Esophagus squamous epithelium (tissue), 5 donors: ENCODE measurements at regions not wholly inside any gene's neighbourhood (a gene's known extent, or its start where the extent isn't known, plus 50 kb on each side); places are given as distances from the start of the nearest gene placed in this dataset.

ENCODE experiments used
- DNase-seq: peaks from one replicate; lab custom pipeline; 2025; lab: John Stamatoyannopoulos, UW
- H3K27ac ChIP-seq, 4 donors: fragments of 200-600 bp; sonication (generic); one replicate each; pipeline ENCODE4 v1.5.1; 2016 to 2019; ENCODE audit warnings: mild to moderate bottlenecking in 1 of 4
- H3K27me3 ChIP-seq, 4 donors: fragments of 200-600 bp; sonication (generic); 1 replicate in 3 of 4; 2 replicates in 1 of 4; pipeline versions ENCODE4 v1.5.1 to v1.6.0; 2017 to 2021; ENCODE audit warnings: antibody characterized with exemption in 1 of 4
- H3K36me3 ChIP-seq, 3 donors: fragments of 200-600 bp; sonication (generic); one replicate each; pipeline ENCODE4 v1.5.1; 2016 to 2019
- H3K4me1 ChIP-seq, 3 donors: fragments of 200-600 bp; sonication (generic); one replicate each; pipeline ENCODE4 v1.5.1; 2017 to 2019
- H3K4me3 ChIP-seq, 4 donors: fragments of 200-600 bp; sonication (generic); 1 replicate in 3 of 4; 2 replicates in 1 of 4; pipeline ENCODE4 v1.5.1; 2016 to 2019; ENCODE audit warnings: mild to moderate bottlenecking in 2 of 4, moderate library complexity in 1 of 4
- H3K9me3 ChIP-seq, 3 donors: fragments of 200-600 bp; sonication (generic); one replicate each; pipeline ENCODE4 v1.5.1; 2016 to 2019
- CTCF ChIP-seq, 6 experiments: fragments of 450-650 bp in 4 of 6; fragments of 200-600 bp in 2 of 6; sonication (generic) in 2 of 6; IDR thresholded peaks; one replicate each; pipeline ENCODE4 v1.5.1; 2016 to 2019; ENCODE audit warnings: antibody characterized with exemption in 6 of 6, mild to moderate bottlenecking in 4 of 6, moderate library complexity in 4 of 6
- POLR2A ChIP-seq, 4 donors: fragments of 450-650 bp; IDR thresholded peaks; one replicate each; pipeline ENCODE4 v1.6.1; 2017; ENCODE audit warnings: antibody characterized with exemption in 4 of 4, mild to moderate bottlenecking in 4 of 4, moderate library complexity in 3 of 4
- WGBS, 2 donors: methylation state at CpG; one replicate each; pipeline ENCODE4 v1.1.5; 2018; 5-methylcytosine and 5-hydroxymethylcytosine counted together
- intact Hi-C: fragments of 100-400 bp; cut with DNase I; formaldehyde crosslinking; loops from one replicate; pipeline ENCODE4 v1.15.0; 2022
- donor health status: DM: yes; HTN: yes; CAD: no.

GRCh38 chr9:103649086-103649485 lies 445.0 kb upstream of the SMC2 start:
- H3K4me3 ChIP-seq: no peak overlapping the region
- H3K9me3 ChIP-seq: no peaks in the 10 kb centered on the region
- no peak for DNase-seq
- H3K36me3 ChIP-seq: no peaks in the 10 kb centered on the region
- no peak for TF ChIP-seq CTCF (IDR thresholded peaks at IDR 0.05)
- TF ChIP-seq POLR2A (IDR thresholded peaks at IDR 0.05): no peak
- H3K27me3 ChIP-seq: no peaks in the 10 kb centered on the region
- H3K4me1 ChIP-seq: no peaks in the 10 kb centered on the region
- intact Hi-C loops: no loop called here
- 56 to 82% methylated on average over 1 of the region's 1 CpG for WGBS, 2 donors
- H3K27ac ChIP-seq: no peak overlapping the region

- H3K4me1 ChIP-seq: no peaks in the 10 kb centered on the region
- H3K4me3 ChIP-seq: no peak overlapping the region
- no peaks in the 10 kb centered on the region for H3K36me3 ChIP-seq
- WGBS, 2 donors: 92 to 94% methylated on average over 3 to 4 of the region's 5 CpGs
- intact Hi-C loops: no loop called here
- H3K9me3 ChIP-seq: peaks cover 0 to 8% (median 6%) of the 10 kb centered on the region in 3 donors
- H3K27ac ChIP-seq: no peak overlapping the region
- no peak for DNase-seq
- TF ChIP-seq CTCF (IDR thresholded peaks at IDR 0.05) (no peak), POLR2A (IDR thresholded peaks at IDR 0.05) (no peak)
- H3K27me3 ChIP-seq: no peaks in the 10 kb centered on the region
Observed at GRCh38 chr9:103658156-103658555, 436.0 kb upstream of the SMC2 start.

GRCh38 chr9:103660830-103661229 lies 433.3 kb upstream of the SMC2 start:
- Histone ChIP-seq H3K4me3 (no peak overlapping the region), H3K27me3 (no peaks in the 10 kb centered on the region), H3K4me1 (no peaks in the 10 kb centered on the region), H3K36me3 (no peaks in the 10 kb centered on the region), H3K9me3 (peaks cover 0 to 8% (median 6%) of the 10 kb centered on the region in 3 donors), H3K27ac (no peak overlapping the region)
- no peak for TF ChIP-seq POLR2A (IDR thresholded peaks at IDR 0.05)
- no peak for TF ChIP-seq CTCF (IDR thresholded peaks at IDR 0.05)
- no peak for DNase-seq
- intact Hi-C loops: no loop called here
- 87 to 88% methylated on average over 6 of the region's 6 CpGs for WGBS, 2 donors

GRCh38 chr9:103661663-103662062 lies 432.4 kb upstream of the SMC2 start:
- Histone ChIP-seq H3K36me3 (no peaks in the 10 kb centered on the region), H3K4me3 (no peak overlapping the region), H3K27ac (no peak overlapping the region), H3K4me1 (no peaks in the 10 kb centered on the region), H3K27me3 (no peaks in the 10 kb centered on the region), H3K9me3 (peaks cover 0 to 8% (median 6%) of the 10 kb centered on the region in 3 donors)
- no peak for DNase-seq
- 27 to 58% methylated on average over 2 of the region's 2 CpGs for WGBS, 2 donors
- TF ChIP-seq CTCF (IDR thresholded peaks at IDR 0.05): no peak
- no peak for TF ChIP-seq POLR2A (IDR thresholded peaks at IDR 0.05)
- intact Hi-C loops: no loop called here

- Histone ChIP-seq H3K27ac (no peak overlapping the region), H3K36me3 (no peaks in the 10 kb centered on the region), H3K4me1 (no peaks in the 10 kb centered on the region), H3K27me3 (no peaks in the 10 kb centered on the region), H3K9me3 (no peaks in the 10 kb centered on the region), H3K4me3 (no peak overlapping the region)
- WGBS, 2 donors: 54 to 89% methylated on average over 1 of the region's 1 CpG
- intact Hi-C loops: no loop called here
- DNase-seq: no peak
- no peak for TF ChIP-seq CTCF (IDR thresholded peaks at IDR 0.05)
- TF ChIP-seq POLR2A (IDR thresholded peaks at IDR 0.05): no peak
Observed at GRCh38 chr9:103669296-103669695, 424.8 kb upstream of the SMC2 start.
